Thyroid gland (tissue), 4 donors: ENCODE measurements at regions not wholly inside any gene's neighbourhood (a gene's known extent, or its start where the extent isn't known, plus 50 kb on each side); places are given as distances from the start of the nearest gene placed in this dataset.

Source experiments
- POLR2A ChIP-seq, 2 donors: fragments of 450-650 bp; IDR thresholded peaks; one replicate each; pipeline ENCODE4 v1.6.1; 2017; ENCODE audit warnings: antibody characterized with exemption in 2 of 2, mild to moderate bottlenecking in 2 of 2, moderate library complexity in 1 of 2
- TF ChIP-seq, protein P1 (sequence below), 6 experiments: fragments of 200-600 bp in 3 of 6; fragments of 450-650 bp in 3 of 6; sonication (generic) in 3 of 6; IDR thresholded peaks; one replicate each; pipeline ENCODE4 v1.5.1; 2016 to 2019; ENCODE audit warnings: antibody characterized with exemption in 6 of 6, mild to moderate bottlenecking in 2 of 6, inconsistent platforms in 1 of 6, moderate library complexity in 1 of 6

DNA sequence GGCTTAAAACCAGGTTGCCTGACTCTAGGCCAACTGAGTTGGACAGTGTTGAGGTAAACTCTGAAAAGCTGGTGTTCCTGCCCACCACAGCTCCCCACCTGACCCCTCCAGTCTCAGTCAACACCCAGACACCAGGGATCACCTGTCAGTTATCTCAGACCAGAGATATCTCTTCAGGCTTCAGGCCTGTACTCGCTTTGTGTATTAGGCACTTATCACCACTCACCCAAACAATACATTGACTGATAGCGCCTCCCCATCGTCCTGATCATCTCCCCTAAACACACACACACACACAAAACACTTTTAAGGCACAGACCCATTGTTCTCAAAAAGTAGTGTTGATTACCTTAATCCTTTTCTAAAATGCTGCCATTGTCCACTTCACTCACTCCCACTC, 111.5 kb downstream of the PLCE1 start:
- TF ChIP-seq, protein P1, sequence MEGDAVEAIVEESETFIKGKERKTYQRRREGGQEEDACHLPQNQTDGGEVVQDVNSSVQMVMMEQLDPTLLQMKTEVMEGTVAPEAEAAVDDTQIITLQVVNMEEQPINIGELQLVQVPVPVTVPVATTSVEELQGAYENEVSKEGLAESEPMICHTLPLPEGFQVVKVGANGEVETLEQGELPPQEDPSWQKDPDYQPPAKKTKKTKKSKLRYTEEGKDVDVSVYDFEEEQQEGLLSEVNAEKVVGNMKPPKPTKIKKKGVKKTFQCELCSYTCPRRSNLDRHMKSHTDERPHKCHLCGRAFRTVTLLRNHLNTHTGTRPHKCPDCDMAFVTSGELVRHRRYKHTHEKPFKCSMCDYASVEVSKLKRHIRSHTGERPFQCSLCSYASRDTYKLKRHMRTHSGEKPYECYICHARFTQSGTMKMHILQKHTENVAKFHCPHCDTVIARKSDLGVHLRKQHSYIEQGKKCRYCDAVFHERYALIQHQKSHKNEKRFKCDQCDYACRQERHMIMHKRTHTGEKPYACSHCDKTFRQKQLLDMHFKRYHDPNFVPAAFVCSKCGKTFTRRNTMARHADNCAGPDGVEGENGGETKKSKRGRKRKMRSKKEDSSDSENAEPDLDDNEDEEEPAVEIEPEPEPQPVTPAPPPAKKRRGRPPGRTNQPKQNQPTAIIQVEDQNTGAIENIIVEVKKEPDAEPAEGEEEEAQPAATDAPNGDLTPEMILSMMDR (IDR thresholded peaks at IDR 0.05), result no peak
- TF ChIP-seq POLR2A (IDR thresholded peaks at IDR 0.05), result no peak
